WTC11 (cell line): ENCODE measurements at regions not wholly inside any gene's neighbourhood (a gene's known extent, or its start where the extent isn't known, plus 50 kb on each side); places are given as distances from the start of the nearest gene placed in this dataset.

Source experiments
- ATAC-seq: fragments of 200-7000 bp; cut with Tn5 transposase; 2 replicates; pipeline ENCODE4 v1.10.0; 2021; ENCODE audit warnings: mild to moderate bottlenecking, moderate library complexity
- CTCF ChIA-PET: fragments of 300-600 bp; sonication (Branson Sonifier 250); formaldehyde crosslinking; loops from one replicate; lab custom pipeline; 2021; ENCODE audit warnings: antibody characterized with exemption; lab: Charles Lee
- POLR2A ChIA-PET: fragments of 350-600 bp; sonication (Branson Sonifier 250); formaldehyde crosslinking; loops from one replicate; lab custom pipeline; 2021; ENCODE audit warnings: antibody characterized with exemption; lab: Charles Lee
- DNase-seq: peaks from one replicate; pipeline ENCODE4 v3.0.0; 2021; ENCODE audit warnings: low spot score
- H3K27ac Mint-ChIP-seq: 2 replicates; pipeline ENCODE4 v1.8.0; 2021; ENCODE audit warnings: mixed read lengths
- H3K27me3 Mint-ChIP-seq: 2 replicates; pipeline ENCODE4 v1.8.0; 2021; ENCODE audit warnings: low read depth, mild to moderate bottlenecking, moderate library complexity, mixed read lengths
- H3K36me3 Mint-ChIP-seq: 2 replicates; pipeline ENCODE4 v1.8.0; 2021; ENCODE audit warnings: mixed read lengths
- H3K4me1 Mint-ChIP-seq: 2 replicates; pipeline ENCODE4 v1.8.0; 2022; ENCODE audit warnings: mixed read lengths
- H3K4me3 Mint-ChIP-seq: 2 replicates; pipeline ENCODE4 v1.8.0; 2021; ENCODE audit warnings: mild to moderate bottlenecking, moderate library complexity, mixed read lengths
- H3K9me3 Mint-ChIP-seq: 2 replicates; pipeline ENCODE4 v1.8.0; 2021; ENCODE audit warnings: mixed read lengths
- AFF4 ChIP-seq: sonication (generic); formaldehyde crosslinking; IDR thresholded peaks from 2 replicates; pipeline ENCODE4 v1.8.1; 2023; ENCODE audit warnings: mild to moderate bottlenecking, missing genetic modification reagents, borderline replicate concordance
- CREB1 ChIP-seq: sonication (generic); formaldehyde crosslinking; IDR thresholded peaks from 2 replicates; pipeline ENCODE4 v1.8.0; 2023; ENCODE audit warnings: mild to moderate bottlenecking, missing genetic modification reagents
- E2F1 ChIP-seq: sonication (generic); formaldehyde crosslinking; IDR thresholded peaks from 2 replicates; pipeline ENCODE4 v1.8.0; 2022; ENCODE audit warnings: mild to moderate bottlenecking, missing genetic modification reagents
- E2F4 ChIP-seq: sonication (generic); formaldehyde crosslinking; IDR thresholded peaks from 2 replicates; pipeline ENCODE4 v1.8.1; 2022; ENCODE audit warnings: low read depth, mild to moderate bottlenecking, moderate library complexity, missing genetic modification reagents, borderline replicate concordance
- EMX1 ChIP-seq: fragments of 250-450 bp; sonication (Bioruptor Pico); IDR thresholded peaks from 2 replicates; pipeline ENCODE4 v1.8.0; 2021; ENCODE audit warnings: mild to moderate bottlenecking
- ETV6 ChIP-seq: sonication (generic); formaldehyde crosslinking; IDR thresholded peaks from 2 replicates; pipeline ENCODE4 v1.8.1; 2022; ENCODE audit warnings: mild to moderate bottlenecking, missing genetic modification reagents
- FOXJ3 ChIP-seq: sonication (generic); formaldehyde crosslinking; IDR thresholded peaks from 2 replicates; pipeline ENCODE4 v1.9.0; 2021; ENCODE audit warnings: missing genetic modification reagents, mild to moderate bottlenecking, borderline replicate concordance
- MXD4 ChIP-seq: fragments of 250-450 bp; sonication (Bioruptor Pico); IDR thresholded peaks from 2 replicates; pipeline ENCODE4 v1.8.0; 2021; ENCODE audit warnings: mild to moderate bottlenecking, moderate library complexity, borderline replicate concordance
- RORB ChIP-seq: fragments of 250-450 bp; sonication (Bioruptor Pico); IDR thresholded peaks from 2 replicates; pipeline ENCODE4 v1.9.0; 2021; ENCODE audit warnings: mild to moderate bottlenecking
- TCF7 ChIP-seq: sonication (generic); formaldehyde crosslinking; IDR thresholded peaks from 2 replicates; pipeline ENCODE4 v1.8.0; 2022; ENCODE audit warnings: mild to moderate bottlenecking, low read depth, missing genetic modification reagents, moderate library complexity
- ZBTB21 ChIP-seq: sonication (generic); formaldehyde crosslinking; IDR thresholded peaks from 2 replicates; pipeline ENCODE4 v1.8.1; 2023; ENCODE audit warnings: mild to moderate bottlenecking, missing genetic modification reagents, borderline replicate concordance
- ZNF121 ChIP-seq: sonication (generic); formaldehyde crosslinking; IDR thresholded peaks from 2 replicates; pipeline ENCODE4 v1.8.0; 2023; ENCODE audit warnings: missing genetic modification reagents
- ZNF317 ChIP-seq: sonication (generic); formaldehyde crosslinking; IDR thresholded peaks from 2 replicates; pipeline ENCODE4 v1.8.1; 2023; ENCODE audit warnings: low read depth, mild to moderate bottlenecking, moderate library complexity, missing genetic modification reagents, borderline replicate concordance
- TF ChIP-seq, protein P1 (sequence below): sonication (generic); formaldehyde crosslinking; IDR thresholded peaks from 2 replicates; pipeline ENCODE4 v1.8.1; 2022; ENCODE audit warnings: low read depth, missing genetic modification reagents, borderline replicate concordance
- TF ChIP-seq, protein P2 (sequence below): sonication (generic); formaldehyde crosslinking; IDR thresholded peaks from 2 replicates; pipeline ENCODE4 v1.8.0; 2023; ENCODE audit warnings: missing genetic modification reagents
- TF ChIP-seq, protein P3 (sequence below): sonication (generic); formaldehyde crosslinking; IDR thresholded peaks from 2 replicates; pipeline ENCODE4 v1.8.1; 2023; ENCODE audit warnings: mild to moderate bottlenecking, missing genetic modification reagents
- TF ChIP-seq, protein P4 (sequence below): sonication (generic); formaldehyde crosslinking; IDR thresholded peaks from 2 replicates; pipeline ENCODE4 v1.8.0; 2022; ENCODE audit warnings: mild to moderate bottlenecking, missing genetic modification reagents

DNA sequence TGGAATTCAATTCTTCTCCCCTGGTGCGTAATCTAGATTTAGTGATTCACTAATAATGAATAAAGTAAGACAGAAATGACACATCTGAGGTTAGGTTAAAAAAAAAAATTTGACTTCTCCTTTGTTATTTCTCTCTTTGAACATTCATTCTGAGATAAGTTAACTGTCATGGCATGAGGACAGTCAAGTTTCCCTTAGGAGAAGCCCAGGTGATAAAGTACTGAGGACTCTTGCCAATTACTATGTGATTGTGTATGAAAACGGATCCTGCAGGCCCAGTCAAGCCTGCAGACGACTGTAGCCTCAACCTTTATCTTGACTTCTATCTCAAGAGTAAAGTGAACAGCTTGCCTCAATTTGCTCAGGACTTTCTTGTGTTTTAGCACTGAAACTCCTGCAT is 293.2 kb downstream of the PRR32 start:
- TF ChIP-seq, protein P1, sequence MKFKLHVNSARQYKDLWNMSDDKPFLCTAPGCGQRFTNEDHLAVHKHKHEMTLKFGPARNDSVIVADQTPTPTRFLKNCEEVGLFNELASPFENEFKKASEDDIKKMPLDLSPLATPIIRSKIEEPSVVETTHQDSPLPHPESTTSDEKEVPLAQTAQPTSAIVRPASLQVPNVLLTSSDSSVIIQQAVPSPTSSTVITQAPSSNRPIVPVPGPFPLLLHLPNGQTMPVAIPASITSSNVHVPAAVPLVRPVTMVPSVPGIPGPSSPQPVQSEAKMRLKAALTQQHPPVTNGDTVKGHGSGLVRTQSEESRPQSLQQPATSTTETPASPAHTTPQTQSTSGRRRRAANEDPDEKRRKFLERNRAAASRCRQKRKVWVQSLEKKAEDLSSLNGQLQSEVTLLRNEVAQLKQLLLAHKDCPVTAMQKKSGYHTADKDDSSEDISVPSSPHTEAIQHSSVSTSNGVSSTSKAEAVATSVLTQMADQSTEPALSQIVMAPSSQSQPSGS (CRISPR knock-in tag) = no peak
- TF ChIP-seq ZBTB21 (no peak), EMX1 (CRISPR knock-in tag) (no peak), ZNF121 (CRISPR knock-in tag) (no peak), RORB (CRISPR knock-in tag) (no peak), MXD4 (CRISPR knock-in tag) (no peak), AFF4 (CRISPR knock-in tag) (no peak), CREB1 (CRISPR knock-in tag) (no peak), E2F4 (no peak), E2F1 (CRISPR knock-in tag) (no peak), ETV6 (CRISPR knock-in tag) (no peak), FOXJ3 (no peak), ZNF317 (CRISPR knock-in tag) (no peak), TCF7 (CRISPR knock-in tag) (no peak)
- TF ChIP-seq, protein P2, sequence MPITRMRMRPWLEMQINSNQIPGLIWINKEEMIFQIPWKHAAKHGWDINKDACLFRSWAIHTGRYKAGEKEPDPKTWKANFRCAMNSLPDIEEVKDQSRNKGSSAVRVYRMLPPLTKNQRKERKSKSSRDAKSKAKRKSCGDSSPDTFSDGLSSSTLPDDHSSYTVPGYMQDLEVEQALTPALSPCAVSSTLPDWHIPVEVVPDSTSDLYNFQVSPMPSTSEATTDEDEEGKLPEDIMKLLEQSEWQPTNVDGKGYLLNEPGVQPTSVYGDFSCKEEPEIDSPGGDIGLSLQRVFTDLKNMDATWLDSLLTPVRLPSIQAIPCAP = no peak
- TF ChIP-seq, protein P3, sequence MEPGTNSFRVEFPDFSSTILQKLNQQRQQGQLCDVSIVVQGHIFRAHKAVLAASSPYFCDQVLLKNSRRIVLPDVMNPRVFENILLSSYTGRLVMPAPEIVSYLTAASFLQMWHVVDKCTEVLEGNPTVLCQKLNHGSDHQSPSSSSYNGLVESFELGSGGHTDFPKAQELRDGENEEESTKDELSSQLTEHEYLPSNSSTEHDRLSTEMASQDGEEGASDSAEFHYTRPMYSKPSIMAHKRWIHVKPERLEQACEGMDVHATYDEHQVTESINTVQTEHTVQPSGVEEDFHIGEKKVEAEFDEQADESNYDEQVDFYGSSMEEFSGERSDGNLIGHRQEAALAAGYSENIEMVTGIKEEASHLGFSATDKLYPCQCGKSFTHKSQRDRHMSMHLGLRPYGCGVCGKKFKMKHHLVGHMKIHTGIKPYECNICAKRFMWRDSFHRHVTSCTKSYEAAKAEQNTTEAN (CRISPR knock-in tag) = no peak
- TF ChIP-seq, protein P4, sequence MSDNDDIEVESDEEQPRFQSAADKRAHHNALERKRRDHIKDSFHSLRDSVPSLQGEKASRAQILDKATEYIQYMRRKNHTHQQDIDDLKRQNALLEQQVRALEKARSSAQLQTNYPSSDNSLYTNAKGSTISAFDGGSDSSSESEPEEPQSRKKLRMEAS (CRISPR knock-in tag) = no peak
- ChIA-PET POLR2A (no interaction called here), CTCF (no interaction called here)
- H3K4me3 Mint-ChIP-seq = no peak overlapping the region
- DNase-seq (no peak), ATAC-seq (no peak)
- H3K27ac Mint-ChIP-seq = no peak overlapping the region
- peaks cover 20% of the 10 kb centered on the region for H3K36me3 Mint-ChIP-seq
- no peaks in the 10 kb centered on the region for H3K27me3 Mint-ChIP-seq
- H3K9me3 Mint-ChIP-seq = peaks cover 28% of the 10 kb centered on the region
- H3K4me1 Mint-ChIP-seq = no peaks in the 10 kb centered on the region
